ENCODE measurements at regions not wholly inside any gene's neighbourhood (a gene's known extent, or its start where the extent isn't known, plus 50 kb on each side); places are given as distances from the start of the nearest gene placed in this dataset.

DNA sequence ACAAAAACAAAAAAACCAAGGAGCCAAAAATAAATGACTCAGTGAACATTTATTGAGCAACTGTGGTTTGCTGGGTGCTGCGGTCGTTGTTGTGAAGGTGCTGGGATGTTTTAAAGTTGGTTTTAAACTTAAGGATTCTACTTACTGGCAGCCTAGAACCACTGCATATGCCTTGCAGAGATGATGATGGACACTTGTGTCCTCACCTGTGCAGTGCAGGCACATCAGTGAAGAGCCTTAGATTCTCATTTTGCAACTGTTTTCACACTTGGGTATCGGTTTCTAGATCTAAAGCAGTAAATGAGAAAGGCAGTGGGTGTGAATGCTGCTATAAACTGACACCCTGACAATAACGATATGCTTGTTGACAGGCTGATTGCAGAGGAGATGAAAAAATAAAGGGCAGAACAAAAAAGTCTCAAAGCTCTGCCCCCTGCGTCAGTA, 68.8 kb downstream of the UTRN start:
- H3K4me1 ChIP-seq = peaks cover 7% of the 10 kb centered on the region
- no peak overlapping the region for H3K4me3 ChIP-seq

GRCh38 chr6:144359783-144360182, 74.6 kb downstream of the UTRN start:
- Histone ChIP-seq H3K27me3 (no peaks in the 10 kb centered on the region), H3K9me3 (no peaks in the 10 kb centered on the region), H3K36me3 (ENCODE audit: low read depth, missing control alignments) (no peaks in the 10 kb centered on the region), H3K4me1 (peaks cover 10% of the 10 kb centered on the region), H3K27ac (no peak overlapping the region), H3K4me3 (no peak overlapping the region)
- DNase-seq = no peak
- TF ChIP-seq CTCF (IDR thresholded peaks at IDR 0.05) (no peak), POLR2A (IDR thresholded peaks at IDR 0.05) (no peak)
- 95 to 97% methylated on average over 1 of the region's 1 CpG for WGBS, 2 donors
- intact Hi-C loops (cut with DNase I; ENCODE audit: low total_unique reads) = no loop called here

More for the DNA sequence above, 68.8 kb downstream of the UTRN start:
- no peak for DNase-seq
- TF ChIP-seq POLR2A (IDR thresholded peaks at IDR 0.05) = no peak
- TF ChIP-seq CTCF (IDR thresholded peaks at IDR 0.05) = no peak
- no peaks in the 10 kb centered on the region for H3K36me3 ChIP-seq (ENCODE audit: low read depth, missing control alignments)
- H3K27me3 ChIP-seq = no peaks in the 10 kb centered on the region
- WGBS, 2 donors = 85 to 94% methylated on average over 5 of the region's 5 CpGs
- H3K9me3 ChIP-seq = no peaks in the 10 kb centered on the region
- H3K27ac ChIP-seq = no peak overlapping the region
- intact Hi-C loops (cut with DNase I; ENCODE audit: low total_unique reads) = no loop called here

GRCh38 chr6:144360401-144360800, 75.3 kb downstream of the UTRN start:
- H3K4me1 ChIP-seq = peaks cover 10% of the 10 kb centered on the region
- no peak for TF ChIP-seq POLR2A (IDR thresholded peaks at IDR 0.05)
- TF ChIP-seq CTCF (IDR thresholded peaks at IDR 0.05) = no peak
- intact Hi-C loops (cut with DNase I; ENCODE audit: low total_unique reads) = no loop called here
- 80 to 88% methylated on average over 4 of the region's 4 CpGs for WGBS, 2 donors
- no peak for DNase-seq
- H3K27me3 ChIP-seq = no peaks in the 10 kb centered on the region
- H3K36me3 ChIP-seq (ENCODE audit: low read depth, missing control alignments) = no peaks in the 10 kb centered on the region
- H3K4me3 ChIP-seq = no peak overlapping the region
- H3K27ac ChIP-seq = no peak overlapping the region
- no peaks in the 10 kb centered on the region for H3K9me3 ChIP-seq

GRCh38 chr6:144361016-144361415, 75.9 kb downstream of the UTRN start:
- WGBS, 2 donors = 84 to 95% methylated on average over 1 of the region's 1 CpG
- no peak for DNase-seq
- H3K4me3 ChIP-seq = no peak overlapping the region
- no peak for TF ChIP-seq POLR2A (IDR thresholded peaks at IDR 0.05)
- TF ChIP-seq CTCF (IDR thresholded peaks at IDR 0.05) = no peak
- intact Hi-C loops (cut with DNase I; ENCODE audit: low total_unique reads) = no loop called here
- peaks cover 10% of the 10 kb centered on the region for H3K4me1 ChIP-seq
- H3K27me3 ChIP-seq = no peaks in the 10 kb centered on the region
- no peak overlapping the region for H3K27ac ChIP-seq
- no peaks in the 10 kb centered on the region for H3K36me3 ChIP-seq (ENCODE audit: low read depth, missing control alignments)
- H3K9me3 ChIP-seq = no peaks in the 10 kb centered on the region
